Stimulated activated CD8-positive, alpha-beta memory T cell treated with anti-CD3 and anti-CD28 coated beads, Interleukin-12 subunit alpha, Interleukin-12 subunit beta, amount 100 ng/mL, for 4 hours (primary cell): ENCODE measurements at regions not wholly inside any gene's neighbourhood (a gene's known extent, or its start where the extent isn't known, plus 50 kb on each side); places are given as distances from the start of the nearest gene placed in this dataset.

Experiments
- DNase-seq: peaks from one replicate; pipeline ENCODE4 v3.0.0-alpha.2; 2020; ENCODE audit warnings: low read depth

DNA sequence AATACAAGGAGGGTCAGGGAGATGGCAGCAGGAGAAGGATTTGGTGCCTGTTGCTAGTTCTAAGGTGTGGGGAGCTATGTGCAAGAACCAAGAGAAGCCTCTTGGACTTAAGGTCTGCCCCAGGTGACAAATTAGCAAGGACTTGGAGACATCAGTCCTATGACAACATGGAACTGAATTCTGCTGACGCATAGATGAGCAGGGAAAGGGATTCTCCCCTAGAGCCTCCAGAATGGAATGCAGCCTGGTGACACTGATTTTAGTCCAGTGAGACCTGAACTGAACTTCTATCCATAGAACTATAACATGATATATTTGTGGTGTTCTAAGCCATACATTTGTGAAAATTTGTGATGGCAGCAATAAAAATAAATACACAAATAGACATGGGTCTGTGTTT is 215.6 kb downstream of the ESM1 start:
- no peak for DNase-seq

DNA sequence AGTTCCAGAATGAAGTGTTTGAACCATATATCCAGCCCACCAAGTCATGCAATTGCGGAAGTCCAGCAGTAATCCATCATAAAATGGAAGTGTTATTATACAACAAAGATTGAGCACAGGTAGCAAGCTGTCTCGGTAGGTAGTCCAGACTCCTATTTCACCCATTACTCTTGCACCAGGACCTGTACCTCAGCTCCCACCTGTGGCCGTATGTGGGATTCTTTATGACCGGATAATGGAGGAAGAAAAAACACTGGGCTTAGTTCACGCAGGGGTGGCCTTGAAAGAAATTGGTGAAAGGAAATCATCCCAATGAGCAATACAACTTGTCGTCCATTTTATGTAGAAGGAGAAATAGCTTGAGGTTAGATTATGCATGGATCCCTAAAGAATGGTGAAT is 216.3 kb downstream of the ESM1 start:
- DNase-seq: no peak

DNA sequence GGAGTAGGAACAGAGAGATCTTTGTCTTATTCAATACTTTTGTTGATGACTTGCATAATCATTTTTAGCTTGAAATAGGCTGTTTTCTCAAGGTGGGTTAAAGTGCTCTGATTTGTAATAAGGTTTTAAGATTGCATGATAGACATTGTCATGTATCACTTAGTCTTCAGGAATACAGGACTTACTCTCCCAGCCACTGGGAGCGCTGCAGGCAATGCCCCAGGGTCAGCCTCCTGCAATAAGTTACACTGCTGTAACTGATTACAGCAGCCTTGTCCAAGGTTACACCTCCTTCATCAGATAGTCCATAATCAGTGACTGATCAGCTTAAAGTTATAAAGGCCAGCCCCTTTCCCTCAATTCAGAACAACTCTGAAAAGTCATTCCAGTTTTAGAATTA is 218.6 kb downstream of the ESM1 start:
- no peak for DNase-seq

DNA sequence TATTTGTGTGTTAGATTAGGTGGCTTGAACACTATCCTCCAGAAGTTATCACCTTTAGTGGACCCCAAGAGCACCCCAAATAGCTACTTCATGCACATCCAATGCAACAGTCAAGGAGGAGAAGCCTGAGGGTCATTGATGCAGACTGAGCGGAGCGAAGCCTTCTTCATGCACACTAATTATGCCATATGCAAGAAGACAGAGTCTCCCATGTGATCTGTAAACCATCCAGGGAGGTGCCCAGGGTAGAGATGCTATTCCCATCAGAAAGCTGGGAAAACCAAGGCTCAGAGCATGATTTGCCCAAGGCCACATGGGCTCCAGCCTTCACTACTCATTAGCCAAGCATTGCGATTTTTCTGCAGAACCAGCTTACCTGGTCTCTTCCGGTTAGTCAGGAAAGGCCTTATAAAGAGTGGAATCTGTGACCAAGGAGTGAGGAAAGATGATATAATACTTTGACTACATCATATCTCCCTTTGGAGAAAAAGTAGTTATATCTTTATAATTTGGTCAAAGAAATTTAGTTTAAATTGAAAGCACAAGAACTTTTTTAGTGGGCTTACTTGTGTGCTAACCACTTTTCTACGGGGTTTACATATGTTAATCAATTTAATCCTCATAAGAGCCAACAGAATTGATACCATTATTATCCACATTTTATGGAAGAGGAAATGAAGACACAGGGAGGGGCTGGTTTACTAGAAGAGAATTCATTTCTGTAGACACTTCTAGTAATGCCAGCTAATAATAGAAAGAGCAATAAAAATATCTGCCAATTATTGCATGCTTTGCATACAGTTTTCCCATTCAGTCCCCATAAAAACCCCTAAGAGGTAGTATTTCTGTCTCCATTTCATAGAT is 220.0 kb downstream of the ESM1 start:
- no peak for DNase-seq

DNA sequence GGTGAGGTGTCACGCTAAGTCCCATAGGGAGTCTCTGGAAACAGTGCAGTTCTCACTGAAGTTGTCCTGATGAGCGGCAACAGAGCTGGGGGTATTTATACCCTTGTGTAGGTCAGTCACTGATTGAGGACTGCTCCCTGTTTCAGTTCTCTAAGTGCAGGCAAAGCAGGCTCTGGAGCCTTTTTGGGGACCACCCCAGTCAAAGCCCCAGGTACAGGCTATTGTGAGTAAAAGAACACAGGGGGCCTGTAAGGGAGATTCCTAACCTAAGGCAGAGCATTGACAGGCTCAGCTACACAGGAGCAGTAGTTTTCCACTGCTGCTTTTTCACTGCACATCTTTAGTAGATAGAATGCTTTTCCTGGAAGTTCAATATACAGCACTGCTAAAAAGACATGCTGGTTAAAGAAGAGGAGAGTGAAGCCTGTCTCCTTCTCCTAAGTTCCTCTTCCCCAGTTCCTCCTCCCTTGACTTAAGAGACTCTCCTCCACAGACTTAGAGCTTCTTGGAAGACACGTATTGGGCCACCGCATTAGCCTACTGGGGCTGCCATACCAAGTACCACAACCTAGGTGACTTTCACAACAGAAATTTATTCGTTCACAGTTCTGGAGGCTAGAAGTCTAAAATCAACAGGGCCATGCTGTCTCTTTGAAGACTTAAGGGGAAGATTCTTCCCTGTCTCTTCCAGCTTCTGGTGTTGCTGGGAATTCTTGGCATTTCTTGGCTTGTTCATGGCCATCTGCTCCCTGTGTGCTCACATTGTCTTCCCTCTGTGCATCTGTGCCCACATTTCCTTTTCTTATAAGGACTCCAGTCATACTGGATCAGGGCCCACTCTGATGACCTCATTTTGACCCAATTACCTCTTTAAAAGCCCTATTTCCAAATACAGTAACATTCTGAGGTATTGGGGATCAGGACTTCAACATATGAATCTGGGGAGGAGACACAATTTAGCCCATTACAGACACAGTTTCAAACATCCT is 221.0 kb downstream of the ESM1 start:
- no peak for DNase-seq

DNA sequence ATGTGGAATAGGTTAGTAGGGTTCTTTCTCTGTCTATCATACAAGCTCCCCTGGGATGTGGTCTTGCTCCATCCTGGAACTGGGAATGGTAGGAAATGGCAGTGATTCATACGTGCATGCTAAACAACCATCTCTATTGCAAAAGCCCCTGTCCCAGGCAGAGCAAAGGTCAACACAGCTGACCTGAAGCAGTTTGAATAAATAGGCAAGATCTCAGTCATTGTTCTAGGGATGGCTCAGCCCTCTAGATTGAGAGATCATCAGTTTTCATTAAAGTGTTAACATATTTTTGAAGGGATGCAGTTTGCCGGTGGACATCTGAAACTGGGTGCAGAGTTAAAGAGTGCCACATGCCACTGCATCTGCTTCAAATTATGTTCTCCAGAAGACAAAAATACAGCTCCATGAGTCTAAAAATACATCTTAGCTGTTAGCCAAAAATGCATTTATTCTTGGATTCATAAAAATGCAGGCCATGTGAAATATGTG is 224.1 kb downstream of the ESM1 start:
- no peak for DNase-seq

DNA sequence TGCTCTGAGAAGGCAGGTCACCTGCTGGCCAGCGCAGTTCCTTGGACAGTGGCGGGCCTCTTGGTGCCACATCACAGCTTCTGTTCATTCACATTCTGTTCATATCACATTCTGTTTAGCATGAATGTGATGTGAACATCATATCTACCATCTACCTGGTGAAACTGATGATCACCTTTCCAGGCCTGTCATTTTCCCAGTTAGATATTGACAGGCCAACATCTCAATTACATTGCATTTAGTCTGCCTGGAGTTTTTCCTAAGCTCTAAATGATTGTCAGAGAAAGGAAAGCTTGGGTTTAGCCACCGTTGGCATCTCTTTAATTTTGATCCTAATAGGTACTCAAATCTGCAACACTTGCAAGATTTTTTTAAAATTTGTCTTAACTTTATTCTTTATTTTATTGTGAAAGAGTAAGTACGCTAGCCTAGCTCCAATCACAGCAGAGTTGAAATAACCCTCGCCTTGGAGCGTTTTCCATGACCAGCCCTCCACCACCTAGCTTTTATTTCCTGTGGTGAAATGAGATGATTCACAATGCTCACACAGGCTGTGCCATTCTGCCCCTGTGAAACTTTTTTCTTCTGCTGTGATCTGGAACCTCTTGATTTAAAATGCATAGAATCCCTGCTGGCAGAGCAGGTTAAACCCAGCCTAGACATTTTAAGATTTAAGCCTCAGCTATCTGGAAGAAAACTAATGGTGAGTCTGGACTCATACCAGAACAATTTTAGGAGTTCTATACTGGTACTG is 225.0 kb downstream of the ESM1 start:
- no peak for DNase-seq

DNA sequence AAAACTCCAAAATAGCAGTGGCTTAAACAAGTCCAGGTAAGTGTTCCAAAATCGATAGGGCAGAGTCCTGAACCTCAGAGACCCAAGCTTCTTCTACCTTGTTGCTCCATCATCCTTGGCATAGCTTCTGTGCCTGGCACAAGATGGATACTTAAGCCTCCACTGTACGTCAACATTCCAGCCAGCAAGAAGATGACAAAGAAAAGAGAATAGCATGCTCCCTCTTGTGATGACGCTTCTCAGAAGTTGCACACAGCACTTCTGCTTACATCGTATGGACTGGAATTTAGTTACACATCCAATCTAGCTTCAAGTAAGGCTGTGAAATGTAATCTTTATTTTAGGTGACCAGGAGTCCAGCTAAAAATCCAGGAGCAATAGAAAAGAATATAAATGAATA is 227.4 kb downstream of the ESM1 start:
- no peak for DNase-seq

DNA sequence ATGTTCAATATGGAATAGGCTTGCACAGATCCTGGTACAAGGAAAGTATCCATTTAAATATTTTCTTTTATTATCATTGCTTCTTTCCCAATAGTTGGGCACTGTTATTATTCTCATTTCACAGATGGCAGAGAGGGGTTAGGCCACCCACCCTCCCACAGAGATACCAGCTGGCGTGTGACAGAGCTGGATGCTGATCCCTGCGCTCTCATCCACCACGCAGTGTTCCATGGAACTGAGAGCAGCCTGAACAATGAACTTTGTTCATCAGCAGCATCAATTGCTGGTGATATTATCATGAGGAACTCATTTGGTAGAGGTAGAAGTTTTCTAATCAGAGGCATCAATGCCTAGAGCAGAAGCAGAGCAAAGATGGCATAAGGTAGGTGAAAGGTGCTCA is 227.9 kb downstream of the ESM1 start:
- DNase-seq: no peak

DNA sequence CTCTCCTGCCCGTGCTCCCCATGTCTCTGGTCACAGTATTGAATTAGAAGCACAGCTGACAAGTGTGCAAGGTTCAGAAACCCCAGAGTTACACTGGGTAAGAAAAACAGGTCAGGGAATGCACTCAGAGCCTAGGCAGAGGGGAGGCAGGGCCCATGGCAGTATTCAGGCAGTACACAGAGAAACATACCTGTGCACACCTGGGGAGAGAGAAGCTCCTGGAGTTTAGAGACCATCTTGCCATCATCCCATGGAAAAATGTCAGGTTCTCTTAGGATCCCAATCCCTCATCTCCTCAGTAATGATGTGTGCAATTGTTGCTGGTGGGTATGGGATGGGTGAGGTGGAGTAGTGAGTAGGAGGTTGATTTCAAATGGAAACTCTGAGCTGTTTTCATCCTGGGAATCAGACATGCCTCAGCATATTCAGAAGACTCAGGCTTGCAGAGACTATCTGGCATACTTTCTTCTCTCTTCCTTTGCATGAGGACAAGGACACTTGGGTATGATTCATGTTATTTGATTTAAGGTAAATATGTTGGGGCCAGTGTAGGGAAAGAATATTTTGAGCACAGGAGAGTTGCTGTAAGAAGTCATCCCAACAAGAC is 228.5 kb downstream of the ESM1 start:
- DNase-seq: no peak

DNA sequence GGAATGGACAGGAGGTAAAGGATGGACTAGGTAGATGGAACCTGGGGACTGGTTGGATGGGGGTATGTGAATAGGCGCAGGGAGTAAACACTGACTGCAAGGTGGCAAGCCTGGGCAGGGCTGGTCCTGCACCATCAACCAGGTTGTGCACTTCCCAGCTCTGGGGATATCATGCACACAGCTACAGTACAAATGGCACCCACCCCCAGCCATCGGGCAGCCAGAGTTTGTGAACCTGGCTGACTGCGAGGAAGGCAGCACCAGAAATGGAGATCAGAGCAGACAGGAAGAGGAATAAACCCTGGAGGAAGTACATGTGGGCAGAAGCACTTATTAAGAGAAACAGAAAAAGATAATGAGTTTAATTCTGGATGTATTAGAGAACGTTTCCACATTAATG is 229.1 kb downstream of the ESM1 start:
- no peak for DNase-seq

DNA sequence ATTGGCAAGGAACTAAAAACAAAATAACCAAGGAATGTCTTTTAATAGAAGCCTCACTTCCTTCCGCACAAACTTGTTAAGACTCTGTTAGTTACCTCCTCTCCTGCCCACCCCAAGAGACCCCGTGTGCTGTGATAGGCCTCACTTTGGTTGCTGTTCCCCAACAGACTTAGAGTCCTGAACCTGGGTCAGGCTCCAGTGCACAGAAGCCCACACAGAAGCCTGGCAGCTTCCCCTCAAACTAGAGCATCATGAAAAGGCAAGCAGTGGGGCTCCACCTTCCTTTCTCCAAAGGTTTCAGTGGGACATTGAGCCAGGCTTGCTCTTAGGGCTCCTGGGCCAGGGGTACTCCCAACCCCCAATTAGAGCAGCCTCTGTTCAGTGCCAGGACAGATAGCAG is 230.5 kb downstream of the ESM1 start:
- DNase-seq: no peak

DNA sequence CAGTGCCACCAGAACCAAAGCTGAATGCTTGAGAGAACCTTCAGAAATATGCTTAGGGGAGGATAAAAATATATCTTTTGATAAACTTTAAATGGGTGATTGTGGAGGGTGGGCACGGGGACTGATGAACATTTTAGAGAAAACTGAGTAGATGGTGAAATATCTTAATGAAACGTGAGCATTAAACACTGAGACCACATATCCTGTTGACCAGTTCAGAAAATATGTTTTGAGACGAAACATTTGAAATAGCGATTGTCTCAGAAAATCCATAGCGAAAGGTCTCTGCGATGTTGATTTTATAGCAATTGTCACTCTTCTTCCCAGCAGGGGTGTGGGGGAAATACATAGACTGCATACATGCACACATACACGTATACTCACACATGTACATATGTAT is 231.0 kb downstream of the ESM1 start:
- no peak for DNase-seq

DNA sequence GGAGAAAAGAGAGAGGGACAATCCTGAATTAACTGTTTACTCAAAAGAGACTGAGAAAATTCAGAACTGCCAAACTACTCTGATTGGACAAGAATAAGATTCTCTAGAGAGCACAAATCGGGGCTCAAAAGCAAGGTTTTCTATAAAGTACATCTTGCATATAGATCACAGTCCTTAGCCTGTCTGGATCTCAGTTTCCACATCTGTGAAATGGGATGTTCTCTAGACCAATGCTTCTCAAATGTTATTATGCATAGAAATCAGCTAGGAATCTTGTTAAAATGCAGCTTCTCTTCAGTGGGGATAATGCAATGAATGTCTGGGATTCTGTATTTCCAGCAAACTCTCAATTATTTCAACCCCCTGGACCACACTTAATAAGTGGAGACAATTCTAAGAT is 231.6 kb downstream of the ESM1 start:
- no peak for DNase-seq

DNA sequence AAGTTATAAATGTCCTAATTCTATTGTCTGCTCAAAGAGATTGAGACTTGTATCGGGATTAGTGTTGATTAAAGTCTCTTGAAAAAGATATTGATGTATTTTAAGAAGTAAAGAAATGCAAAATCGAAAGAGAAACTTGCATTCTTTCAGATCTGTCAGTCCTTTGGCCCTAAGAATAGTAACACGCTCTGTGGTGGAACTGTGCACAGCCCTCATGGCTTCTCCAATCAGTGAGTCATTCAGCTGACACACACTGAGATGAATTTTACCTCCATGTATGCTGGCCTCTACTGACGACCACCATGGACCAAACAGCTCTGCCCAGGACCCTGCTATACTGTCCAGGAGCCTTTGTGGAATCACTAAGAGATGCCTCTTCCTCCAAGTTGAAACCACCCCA is 232.4 kb downstream of the ESM1 start:
- DNase-seq: no peak

DNA sequence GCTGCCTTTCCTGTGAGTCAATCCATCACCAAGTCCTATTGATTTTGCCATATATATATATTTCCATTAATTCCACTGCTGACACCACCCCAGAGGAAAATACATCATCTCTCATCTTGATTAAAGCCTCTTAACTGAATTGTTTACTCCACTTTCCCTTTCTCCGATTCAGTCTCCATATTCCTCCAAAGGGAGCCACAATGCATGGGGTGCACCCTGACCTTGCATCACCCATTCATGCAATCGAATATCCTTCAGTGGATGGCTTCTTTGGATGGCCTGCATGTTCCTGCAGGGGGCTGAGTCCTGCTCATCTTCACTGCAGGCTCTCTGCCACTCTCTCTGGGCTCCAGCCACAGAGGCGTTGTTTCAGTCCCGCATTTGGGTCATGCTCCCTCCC is 231.0 kb downstream of the SNX18 start:
- DNase-seq: no peak

DNA sequence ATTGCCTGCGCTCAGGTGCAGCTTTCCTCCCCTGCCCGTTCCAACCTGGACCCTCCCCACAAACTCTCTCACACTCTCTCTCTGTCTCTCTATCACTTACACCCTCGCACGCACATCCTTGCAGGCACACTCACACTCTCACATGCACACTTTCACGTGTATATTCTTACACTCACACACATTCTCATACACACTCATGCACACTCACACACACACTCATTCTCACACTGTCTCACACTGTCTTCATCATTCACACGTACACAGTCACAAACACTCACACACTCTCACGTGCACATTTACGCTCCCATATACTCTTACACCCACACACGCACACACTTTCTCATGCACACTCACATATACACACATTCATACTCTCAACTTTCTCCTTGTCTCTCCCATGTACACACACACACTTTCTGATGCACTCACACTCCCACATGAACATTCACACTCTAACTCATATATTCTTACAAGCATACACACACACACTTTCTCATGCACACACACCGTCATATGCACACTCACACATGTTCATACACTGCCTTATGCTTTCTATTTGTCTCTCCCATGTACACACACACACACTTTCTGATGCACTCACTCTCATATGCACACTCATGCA is 229.3 kb downstream of the SNX18 start:
- no peak for DNase-seq

DNA sequence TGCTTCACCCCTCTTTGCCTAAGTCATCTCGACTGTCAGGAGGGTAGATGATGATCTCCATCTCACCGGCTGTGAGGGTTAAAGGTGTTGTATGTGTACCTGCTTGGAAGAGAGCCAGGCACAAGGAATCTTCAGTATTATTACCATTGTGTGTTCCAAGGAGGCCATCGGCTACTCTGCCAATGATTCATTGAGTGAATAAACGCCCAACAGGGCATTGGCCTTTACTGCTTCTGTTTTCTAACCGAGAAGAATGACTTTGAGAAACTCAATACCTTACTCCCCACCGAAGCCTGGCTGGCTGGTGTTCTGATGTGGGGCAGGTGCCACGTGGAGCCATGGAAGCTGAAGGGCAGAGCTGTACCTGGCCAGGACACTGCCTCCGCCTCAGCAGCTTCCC is 228.8 kb downstream of the SNX18 start:
- DNase-seq: no peak

DNA sequence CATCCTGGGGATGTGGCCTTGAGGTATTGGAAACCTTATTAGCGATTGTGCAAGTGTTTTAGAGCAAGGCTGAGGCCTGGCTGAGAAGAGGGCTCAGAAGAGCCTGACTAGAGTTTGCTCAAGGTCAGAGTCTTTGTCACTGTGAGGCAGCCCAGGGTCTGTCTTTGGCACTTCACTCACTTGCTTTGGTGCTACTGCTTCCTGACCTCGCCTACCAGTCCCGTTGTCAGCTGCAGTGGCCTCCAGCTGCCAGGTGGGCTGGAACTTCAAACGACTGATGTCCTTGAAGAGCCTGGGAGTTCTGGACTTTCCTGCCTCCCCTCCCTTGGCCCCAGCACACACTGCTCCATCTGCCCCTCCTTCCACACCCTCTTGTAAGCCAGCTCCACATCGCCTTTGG is 228.0 kb downstream of the SNX18 start:
- DNase-seq: no peak

DNA sequence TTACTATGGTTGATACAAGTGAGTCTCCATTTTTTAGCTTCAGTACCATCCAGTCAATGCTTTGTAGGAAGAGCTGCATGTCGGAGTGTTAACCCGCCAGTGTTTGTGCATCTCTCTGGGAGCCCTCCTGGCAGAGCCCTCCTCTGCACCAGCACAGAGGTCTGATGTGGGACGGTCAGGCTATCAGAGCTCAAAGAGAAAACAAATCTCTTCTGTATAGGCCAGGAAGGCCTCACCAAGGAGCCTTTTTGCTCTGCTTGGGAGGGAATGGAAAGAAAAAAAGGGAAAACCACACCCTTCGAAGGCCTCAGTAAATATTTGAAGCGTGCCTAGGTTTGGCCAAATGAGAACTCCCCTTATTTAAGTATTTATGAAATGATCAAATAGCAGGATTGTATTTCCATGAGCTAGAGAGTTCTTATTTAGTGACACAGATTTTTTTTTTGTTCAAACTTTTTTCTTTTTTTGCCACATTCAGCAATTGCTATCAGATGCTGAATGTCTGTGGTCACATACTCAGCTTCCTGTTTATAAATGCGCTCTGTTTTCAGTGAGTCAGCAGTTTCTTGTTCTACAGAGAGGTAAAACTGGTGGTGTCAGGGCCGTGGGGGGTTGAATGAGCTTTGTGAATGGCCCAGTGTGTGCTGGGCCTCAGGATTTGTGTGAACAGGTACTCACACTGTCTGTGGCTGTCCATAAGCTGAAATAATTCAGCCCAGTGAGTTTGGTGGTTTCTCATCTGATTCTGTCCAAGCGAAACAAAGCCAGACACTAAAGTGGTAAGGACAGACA is 226.6 kb downstream of the SNX18 start:
- peak; percentile 10 for DNase-seq

DNA sequence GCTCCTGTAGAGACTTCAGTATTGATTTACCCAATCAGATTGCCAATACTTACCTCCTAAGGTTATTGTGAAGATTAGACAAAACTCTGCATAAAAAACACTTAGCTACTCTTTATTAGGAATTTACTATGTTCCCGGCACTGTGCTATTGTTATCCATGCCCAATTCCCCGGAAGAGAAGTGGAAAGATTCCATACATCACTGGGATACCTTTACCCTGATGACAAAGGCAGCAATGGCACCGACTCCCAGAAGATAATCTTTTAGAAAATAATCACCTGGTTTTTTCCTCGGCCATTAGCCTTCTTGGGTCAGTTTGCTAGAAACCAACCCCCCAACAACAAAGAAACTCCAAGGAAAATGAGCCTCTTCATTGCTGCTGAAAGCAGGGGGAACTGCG is 226.0 kb downstream of the SNX18 start:
- DNase-seq: no peak
